Lower lobe of right lung (tissue), 2 donors: ENCODE measurements at regions not wholly inside any gene's neighbourhood (a gene's known extent, or its start where the extent isn't known, plus 50 kb on each side); places are given as distances from the start of the nearest gene placed in this dataset.

Source experiments
- ATAC-seq, 2 donors: fragments of 200-7000 bp; cut with Tn5 transposase; one replicate each; pipeline ENCODE4 v1.9.1; 2020 to 2022; ENCODE audit warnings: mild to moderate bottlenecking in 2 of 2, moderate library complexity in 2 of 2
- DNase-seq: peaks from one replicate; pipeline ENCODE4 v3.0.0-alpha.2; 2020
- H3K27ac ChIP-seq: fragments of 200-600 bp; one replicate; pipeline ENCODE4 v1.8.0; 2022
- H3K27me3 ChIP-seq: fragments of 200-600 bp; one replicate; pipeline ENCODE4 v1.8.0; 2022; ENCODE audit warnings: low read depth
- H3K36me3 ChIP-seq: fragments of 200-600 bp; one replicate; pipeline ENCODE4 v1.8.0; 2022; ENCODE audit warnings: mild to moderate bottlenecking
- H3K4me1 ChIP-seq: fragments of 200-600 bp; one replicate; pipeline ENCODE4 v1.8.0; 2022
- H3K4me3 ChIP-seq: fragments of 200-600 bp; one replicate; pipeline ENCODE4 v1.8.0; 2022; ENCODE audit warnings: mild to moderate bottlenecking
- H3K9me3 ChIP-seq: fragments of 200-600 bp; one replicate; pipeline ENCODE4 v1.8.0; 2022
- CTCF ChIP-seq: fragments of 200-600 bp; IDR thresholded peaks from one replicate; pipeline ENCODE4 v1.8.0; 2022; ENCODE audit warnings: antibody characterized with exemption, mild to moderate bottlenecking
- intact Hi-C: fragments of 100-400 bp; cut with DNase I; formaldehyde crosslinking; loops from one replicate; pipeline ENCODE4 v1.11.0; 2022
- donor health status: DM: no; HTN: yes; CAD: no; lungs with severe emphysema.

DNA sequence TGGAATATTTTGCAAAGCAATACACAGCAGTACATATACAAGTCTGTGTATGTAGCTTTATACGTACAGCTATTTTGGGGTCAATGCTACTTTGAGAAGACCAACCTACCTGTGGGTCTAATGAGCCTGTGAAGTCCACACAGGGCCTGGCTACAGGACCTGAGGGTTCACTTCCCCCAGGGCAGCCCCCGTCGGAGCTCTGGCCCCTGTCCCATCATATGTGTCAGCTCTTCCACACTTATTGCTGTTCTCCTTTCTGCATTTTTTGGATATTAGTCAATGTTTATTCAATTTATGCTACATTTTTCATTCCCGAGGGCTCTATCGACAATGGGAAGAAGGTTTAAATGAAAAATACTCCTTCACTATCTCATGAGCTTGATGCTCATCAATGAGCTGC lies 1473.6 kb downstream of the BRD1 start:
- H3K9me3 ChIP-seq, result no peaks in the 10 kb centered on the region
- ATAC-seq, result no peak
- no peak overlapping the region for H3K27ac ChIP-seq
- no peak overlapping the region for H3K4me3 ChIP-seq
- H3K4me1 ChIP-seq, result no peaks in the 10 kb centered on the region
- DNase-seq, result no peak
- H3K36me3 ChIP-seq, result no peaks in the 10 kb centered on the region
- TF ChIP-seq CTCF, result no peak
- H3K27me3 ChIP-seq, result peaks cover 11% of the 10 kb centered on the region
- intact Hi-C loops, result no loop called here

- ATAC-seq (no peak), DNase-seq (peak; percentile 24)
- peaks cover 11% of the 10 kb centered on the region for H3K27me3 ChIP-seq
- H3K36me3 ChIP-seq, result no peaks in the 10 kb centered on the region
- no peaks in the 10 kb centered on the region for H3K9me3 ChIP-seq
- H3K4me3 ChIP-seq, result no peak overlapping the region
- H3K4me1 ChIP-seq, result no peaks in the 10 kb centered on the region
- TF ChIP-seq CTCF, result no peak
- H3K27ac ChIP-seq, result no peak overlapping the region
- intact Hi-C loops, result no loop called here
Measured at GRCh38 chr22:48353116-48353947, 1474.3 kb downstream of the BRD1 start.

GRCh38 chr22:48352086-48352911 lies 1475.4 kb downstream of the BRD1 start:
- Histone ChIP-seq H3K27me3 (peaks cover 2% of the 10 kb centered on the region), H3K4me3 (no peak overlapping the region), H3K9me3 (no peaks in the 10 kb centered on the region), H3K4me1 (no peaks in the 10 kb centered on the region), H3K36me3 (no peaks in the 10 kb centered on the region), H3K27ac (no peak overlapping the region)
- intact Hi-C loops, result no loop called here
- ATAC-seq (no peak), DNase-seq (no peak)
- TF ChIP-seq CTCF, result no peak

DNA sequence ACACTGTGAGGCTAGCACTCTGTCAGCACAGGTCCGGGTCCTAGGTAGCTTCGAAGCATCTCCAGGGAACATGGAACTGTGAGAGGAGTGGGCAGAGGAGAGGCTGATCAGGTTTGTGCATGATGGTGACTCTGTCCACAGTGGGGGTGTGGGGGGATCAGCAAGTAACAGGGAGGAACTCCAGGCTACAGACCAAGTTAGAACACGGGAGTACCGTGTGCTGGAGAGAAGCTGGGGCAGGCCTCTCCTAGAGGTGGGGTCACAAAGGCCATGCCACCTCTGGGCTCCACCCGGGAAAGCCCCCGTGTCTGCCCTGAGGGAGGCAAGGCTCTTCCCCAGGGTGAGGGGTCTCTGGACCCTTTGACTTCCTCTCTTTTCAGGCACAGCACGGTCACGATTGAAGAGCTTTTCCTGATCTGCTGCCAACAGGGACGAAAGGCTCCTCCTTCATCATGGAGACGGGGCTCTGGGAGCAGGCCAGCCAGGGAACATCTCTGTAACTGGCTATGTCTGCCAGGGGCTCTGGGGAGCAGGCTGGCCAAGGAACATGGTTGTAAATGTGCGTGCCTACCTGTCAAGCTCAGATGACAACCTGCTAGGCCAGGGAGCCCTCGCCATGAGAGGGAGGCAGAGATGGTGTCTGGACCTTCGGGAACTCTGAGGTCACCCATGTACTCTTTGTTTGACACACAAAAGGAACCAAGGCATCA lies 1476.1 kb downstream of the BRD1 start:
- ATAC-seq, result no peak
- no peaks in the 10 kb centered on the region for H3K4me1 ChIP-seq
- no peaks in the 10 kb centered on the region for H3K36me3 ChIP-seq
- DNase-seq, result no peak
- intact Hi-C loops, result no loop called here
- H3K9me3 ChIP-seq, result no peaks in the 10 kb centered on the region
- no peak overlapping the region for H3K27ac ChIP-seq
- TF ChIP-seq CTCF, result no peak
- no peak overlapping the region for H3K4me3 ChIP-seq
- H3K27me3 ChIP-seq, result no peaks in the 10 kb centered on the region

DNA sequence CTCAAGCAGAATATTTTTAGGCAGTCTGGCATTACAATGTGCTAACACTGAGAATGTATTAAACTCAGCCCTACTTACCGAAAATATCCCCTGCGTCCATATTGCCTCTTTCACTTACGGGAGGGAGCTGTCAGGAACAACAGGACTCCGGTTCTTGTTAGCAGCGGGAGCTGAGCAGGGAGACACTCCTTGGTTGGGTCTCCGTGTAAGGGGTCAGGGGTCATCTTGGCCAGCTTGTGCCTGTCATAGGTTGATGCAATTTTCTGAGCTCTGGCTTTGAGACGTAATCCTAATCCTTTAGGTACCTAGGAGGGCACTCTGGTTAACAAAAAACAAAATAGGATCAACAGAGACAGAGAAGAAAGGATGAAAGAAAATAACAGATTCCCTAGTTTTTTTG lies 1477.2 kb downstream of the BRD1 start:
- TF ChIP-seq CTCF, result no peak
- Histone ChIP-seq H3K27me3 (no peaks in the 10 kb centered on the region), H3K36me3 (no peaks in the 10 kb centered on the region), H3K27ac (no peak overlapping the region), H3K4me1 (no peaks in the 10 kb centered on the region), H3K9me3 (no peaks in the 10 kb centered on the region), H3K4me3 (no peak overlapping the region)
- DNase-seq (no peak), ATAC-seq (no peak)
- intact Hi-C loops, result no loop called here
